ENCODE measurements at regions not wholly inside any gene's neighbourhood (a gene's known extent, or its start where the extent isn't known, plus 50 kb on each side); places are given as distances from the start of the nearest gene placed in this dataset.

- no peak for DNase-seq (ENCODE audit: low read depth in 2 of 2)
These were observed 156.0 kb downstream of the MAF start for GRCh38 chr16:79444572-79444971.

GRCh38 chr16:79439901-79440300 lies 160.6 kb downstream of the MAF start:
- no peak for DNase-seq (ENCODE audit: low read depth in 2 of 2)

GRCh38 chr16:79437764-79438751 lies 162.5 kb downstream of the MAF start:
- no peak for DNase-seq (ENCODE audit: low read depth in 2 of 2)

GRCh38 chr16:79436885-79437284 lies 163.7 kb downstream of the MAF start:
- no peak for DNase-seq (ENCODE audit: low read depth in 2 of 2)

- DNase-seq (ENCODE audit: low read depth in 2 of 2) = no peak
These were observed 165.8 kb downstream of the MAF start for GRCh38 chr16:79434771-79435170.

GRCh38 chr16:79434092-79434491 lies 166.4 kb downstream of the MAF start:
- DNase-seq (ENCODE audit: low read depth in 2 of 2) = no peak

GRCh38 chr16:79431923-79432322 lies 168.6 kb downstream of the MAF start:
- no peak for DNase-seq (ENCODE audit: low read depth in 2 of 2)

GRCh38 chr16:79430191-79430678 lies 170.3 kb downstream of the MAF start:
- DNase-seq (ENCODE audit: low read depth in 2 of 2) = no peak

- DNase-seq (ENCODE audit: low read depth in 2 of 2) = no peak
These were observed 171.0 kb downstream of the MAF start for GRCh38 chr16:79429381-79430190.

- no peak for DNase-seq (ENCODE audit: low read depth in 2 of 2)
These were observed 173.9 kb downstream of the MAF start for GRCh38 chr16:79426663-79427062.

GRCh38 chr16:79422064-79422463 lies 178.5 kb downstream of the MAF start:
- no peak for DNase-seq (ENCODE audit: low read depth in 2 of 2)

- DNase-seq (ENCODE audit: low read depth in 2 of 2) = no peak
These were observed 179.4 kb downstream of the MAF start for GRCh38 chr16:79421126-79421525.

GRCh38 chr16:79420493-79420892 lies 180.0 kb downstream of the MAF start:
- no peak for DNase-seq (ENCODE audit: low read depth in 2 of 2)

GRCh38 chr16:79419148-79419547 lies 181.4 kb downstream of the MAF start:
- no peak for DNase-seq (ENCODE audit: low read depth in 2 of 2)

GRCh38 chr16:79417601-79418008 lies 182.9 kb downstream of the MAF start:
- no peak for DNase-seq (ENCODE audit: low read depth in 2 of 2)

GRCh38 chr16:79415983-79416640 lies 184.4 kb downstream of the MAF start:
- no peak for DNase-seq (ENCODE audit: low read depth in 2 of 2)

- no peak for DNase-seq (ENCODE audit: low read depth in 2 of 2)
These were observed 187.7 kb downstream of the MAF start for GRCh38 chr16:79412783-79413225.

GRCh38 chr16:79411805-79412204 lies 188.7 kb downstream of the MAF start:
- no peak for DNase-seq (ENCODE audit: low read depth in 2 of 2)

- no peak for DNase-seq (ENCODE audit: low read depth in 2 of 2)
These were observed 189.2 kb downstream of the MAF start for GRCh38 chr16:79411357-79411756.

- no peak for DNase-seq (ENCODE audit: low read depth in 2 of 2)
These were observed 190.6 kb downstream of the MAF start for GRCh38 chr16:79409978-79410377.

- no peak for DNase-seq (ENCODE audit: low read depth in 2 of 2)
These were observed 192.2 kb downstream of the MAF start for GRCh38 chr16:79408355-79408754.

Measured in stimulated activated CD4-positive, alpha-beta T cell treated with anti-CD3 and anti-CD28 coated beads, Interleukin-4, amount 100 ng/mL, for 48 hours (primary cell).